Fibroblast of villous mesenchyme (primary cell): ENCODE measurements at regions not wholly inside any gene's neighbourhood (a gene's known extent, or its start where the extent isn't known, plus 50 kb on each side); places are given as distances from the start of the nearest gene placed in this dataset.
A peak's percentile ranks its signal among the peaks of the same experiment; 100 is the strongest.

ENCODE experiments used
- DNase-seq: peaks from one replicate; pipeline ENCODE4 v3.0.0-alpha.2; 2010; ENCODE audit warnings: low read depth
- H3K4me3 ChIP-seq: 2 replicates; pipeline ENCODE4 v1.5.1; 2011; ENCODE audit warnings: low read depth, mild to moderate bottlenecking, low read length
- TF ChIP-seq, protein P1 (sequence below): IDR thresholded peaks from 2 replicates; pipeline ENCODE4 v1.5.1; 2012; ENCODE audit warnings: low read depth, mild to moderate bottlenecking, low read length; ENCODE audit not compliant: insufficient read depth

GRCh38 chr2:167411367-167411766, 523.1 kb downstream of the XIRP2 start:
- H3K4me3 ChIP-seq = no peak overlapping the region
- TF ChIP-seq, protein P1, sequence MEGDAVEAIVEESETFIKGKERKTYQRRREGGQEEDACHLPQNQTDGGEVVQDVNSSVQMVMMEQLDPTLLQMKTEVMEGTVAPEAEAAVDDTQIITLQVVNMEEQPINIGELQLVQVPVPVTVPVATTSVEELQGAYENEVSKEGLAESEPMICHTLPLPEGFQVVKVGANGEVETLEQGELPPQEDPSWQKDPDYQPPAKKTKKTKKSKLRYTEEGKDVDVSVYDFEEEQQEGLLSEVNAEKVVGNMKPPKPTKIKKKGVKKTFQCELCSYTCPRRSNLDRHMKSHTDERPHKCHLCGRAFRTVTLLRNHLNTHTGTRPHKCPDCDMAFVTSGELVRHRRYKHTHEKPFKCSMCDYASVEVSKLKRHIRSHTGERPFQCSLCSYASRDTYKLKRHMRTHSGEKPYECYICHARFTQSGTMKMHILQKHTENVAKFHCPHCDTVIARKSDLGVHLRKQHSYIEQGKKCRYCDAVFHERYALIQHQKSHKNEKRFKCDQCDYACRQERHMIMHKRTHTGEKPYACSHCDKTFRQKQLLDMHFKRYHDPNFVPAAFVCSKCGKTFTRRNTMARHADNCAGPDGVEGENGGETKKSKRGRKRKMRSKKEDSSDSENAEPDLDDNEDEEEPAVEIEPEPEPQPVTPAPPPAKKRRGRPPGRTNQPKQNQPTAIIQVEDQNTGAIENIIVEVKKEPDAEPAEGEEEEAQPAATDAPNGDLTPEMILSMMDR = no peak
- DNase-seq = no peak

GRCh38 chr2:167406558-167406957, 518.3 kb downstream of the XIRP2 start:
- TF ChIP-seq, protein P1 = no peak
- DNase-seq = no peak

DNA sequence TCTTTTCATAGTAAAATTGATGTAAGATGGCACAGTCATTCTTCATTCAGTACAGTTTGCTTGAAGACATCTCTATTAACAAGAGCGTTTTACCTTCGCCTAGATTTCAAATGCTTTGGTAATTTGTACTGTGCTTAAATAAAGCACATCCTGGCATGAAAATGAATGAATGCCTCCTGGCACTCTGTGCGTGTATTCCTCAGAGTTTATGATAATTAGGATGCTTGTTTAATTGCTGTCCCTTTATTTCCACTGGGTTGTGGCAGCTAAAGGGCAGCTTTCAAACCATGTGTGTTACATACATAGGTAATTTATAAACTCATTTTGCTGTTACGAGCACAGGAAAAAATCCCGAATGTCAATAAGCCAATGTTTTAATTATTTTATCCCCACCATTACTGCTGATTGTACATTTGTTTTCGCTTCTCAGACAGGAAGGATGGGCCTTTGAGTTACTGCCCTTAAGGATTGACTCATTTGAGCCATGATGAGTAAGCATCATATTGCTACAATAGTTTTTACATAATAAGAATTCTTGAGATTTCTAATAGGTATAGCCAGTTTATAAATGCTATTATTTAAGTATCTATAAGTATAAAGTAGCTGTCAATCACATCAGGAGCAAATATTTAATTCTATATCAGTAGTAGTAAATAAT, 516.5 kb downstream of the XIRP2 start:
- no peak overlapping the region for H3K4me3 ChIP-seq
- peak; percentile 19 for DNase-seq
- TF ChIP-seq, protein P1 = no peak

More at GRCh38 chr2:167406558-167406957, 518.3 kb downstream of the XIRP2 start:
- H3K4me3 ChIP-seq = no peak overlapping the region

DNA sequence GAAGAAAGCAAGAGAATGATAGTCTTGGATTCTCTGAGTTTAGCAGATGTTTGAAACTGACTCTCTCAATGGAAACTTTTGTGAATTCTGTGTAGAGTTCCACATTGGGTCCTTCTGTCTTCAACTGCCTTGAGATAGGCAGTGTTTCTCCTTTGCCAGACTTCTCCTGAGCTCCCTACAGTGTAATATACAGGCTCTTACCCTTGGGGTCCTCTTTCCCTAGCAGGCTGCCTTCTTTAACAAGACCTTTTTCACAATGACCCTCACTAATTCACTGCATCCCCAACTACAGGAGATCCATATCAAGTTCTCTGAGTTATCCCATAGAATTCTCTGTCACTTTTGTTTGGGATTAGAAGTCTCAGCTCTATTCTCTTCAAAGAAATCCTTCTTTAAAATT, 513.0 kb downstream of the XIRP2 start:
- TF ChIP-seq, protein P1 = no peak
- DNase-seq = no peak
- H3K4me3 ChIP-seq = no peak overlapping the region

DNA sequence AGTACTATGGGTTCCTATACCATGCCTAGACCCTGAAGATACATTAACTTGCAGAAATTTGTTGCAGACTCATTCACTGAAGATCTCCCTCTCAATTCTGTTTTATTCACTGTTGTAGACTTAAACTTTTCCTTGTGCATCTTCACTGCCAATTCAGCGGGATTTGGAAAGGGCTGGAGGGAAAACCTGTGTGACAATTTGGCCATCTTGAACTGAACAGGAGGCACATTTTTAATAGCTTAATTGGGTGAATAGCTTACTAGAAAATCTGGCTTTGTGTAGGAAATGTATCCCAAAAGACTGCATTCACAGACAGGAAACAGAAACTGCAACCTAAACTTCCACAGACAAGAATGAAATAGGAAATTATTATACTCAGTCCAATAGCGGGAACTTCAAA, 512.3 kb downstream of the XIRP2 start:
- TF ChIP-seq, protein P1 = no peak
- no peak overlapping the region for H3K4me3 ChIP-seq
- DNase-seq = no peak

DNA sequence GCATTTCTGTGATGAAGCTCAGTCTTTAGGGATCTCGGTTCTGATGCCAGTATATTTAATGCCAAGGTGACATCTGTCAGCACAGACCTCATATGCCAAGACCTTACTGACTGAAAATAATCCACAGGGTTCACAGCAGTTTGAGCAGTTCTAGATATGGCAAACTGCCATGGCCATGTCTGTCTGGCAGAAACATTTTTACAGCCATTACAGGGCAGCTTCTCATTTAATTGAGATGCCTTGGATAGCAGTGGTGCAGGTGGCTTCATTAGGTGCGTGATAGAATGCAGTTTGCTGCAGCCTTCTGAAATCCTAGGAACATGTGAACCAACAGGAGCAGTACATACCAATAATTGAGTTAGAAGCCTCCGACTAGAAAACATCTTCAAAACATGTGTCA, 510.6 kb downstream of the XIRP2 start:
- H3K4me3 ChIP-seq = no peak overlapping the region
- no peak for DNase-seq
- TF ChIP-seq, protein P1 = no peak

DNA sequence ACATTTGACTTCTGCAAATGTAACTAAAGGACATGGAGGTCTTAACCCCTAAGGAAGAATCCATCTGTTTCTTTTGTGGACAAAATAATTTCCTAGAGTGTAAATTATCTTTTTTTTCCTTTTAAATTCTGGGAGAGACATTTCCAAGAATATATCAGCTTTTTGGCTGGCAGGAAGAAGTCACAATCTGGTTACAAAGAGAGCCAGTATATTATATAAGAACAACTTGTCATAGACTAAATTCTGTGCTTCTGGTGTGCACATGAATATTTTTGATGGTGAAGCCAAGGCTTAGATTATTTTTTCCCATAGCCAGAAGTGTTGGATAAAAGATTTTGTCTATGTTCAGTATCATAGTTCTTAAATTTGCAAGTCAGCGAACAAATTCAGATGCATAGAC, 500.6 kb downstream of the XIRP2 start:
- no peak for DNase-seq
- TF ChIP-seq, protein P1 = no peak
- H3K4me3 ChIP-seq = no peak overlapping the region
